Activated CD8-positive, alpha-beta T cell treated with anti-CD3 and anti-CD28 coated beads for 36 hours (primary cell): ENCODE measurements at regions not wholly inside any gene's neighbourhood (a gene's known extent, or its start where the extent isn't known, plus 50 kb on each side); places are given as distances from the start of the nearest gene placed in this dataset.
"Not testable (repeated sequence)": the region's sequence is repeated elsewhere in the genome, so short reads cannot be mapped to it uniquely, and the experiment has no call there.

Experiments
- ATAC-seq: fragments of 200-7000 bp; cut with Tn5 transposase; one replicate; pipeline ENCODE4 v1.10.0; 2021; ENCODE audit warnings: mild to moderate bottlenecking, moderate library complexity
- CTCF ChIA-PET: fragments of 350-600 bp; sonication (Branson Sonifier 250); formaldehyde crosslinking; loops from one replicate; lab custom pipeline; 2021; ENCODE audit warnings: antibody characterized with exemption; lab: Charles Lee
- POLR2A ChIA-PET: fragments of 350-600 bp; sonication (Branson Sonifier 250); formaldehyde crosslinking; loops from one replicate; lab custom pipeline; 2021; ENCODE audit warnings: antibody characterized with exemption; lab: Charles Lee
- DNase-seq: peaks from one replicate; pipeline ENCODE4 v3.0.0-alpha.2; 2020
- H3K27ac Mint-ChIP-seq: one replicate; pipeline ENCODE4 v1.8.0; 2021; ENCODE audit warnings: mild to moderate bottlenecking, mixed read lengths
- H3K27me3 Mint-ChIP-seq: one replicate; pipeline ENCODE4 v1.8.0; 2021; ENCODE audit warnings: mixed read lengths
- H3K36me3 Mint-ChIP-seq: one replicate; pipeline ENCODE4 v1.8.0; 2021; ENCODE audit warnings: low read depth, mixed read lengths
- H3K4me1 Mint-ChIP-seq: one replicate; pipeline ENCODE4 v1.8.0; 2021; ENCODE audit warnings: low read depth, mixed read lengths
- H3K4me3 Mint-ChIP-seq: one replicate; pipeline ENCODE4 v1.8.0; 2021; ENCODE audit warnings: mild to moderate bottlenecking, moderate library complexity, mixed read lengths
- H3K9me3 Mint-ChIP-seq: one replicate; pipeline ENCODE4 v1.8.0; 2021; ENCODE audit warnings: mixed read lengths
- CTCF ChIP-seq: fragments of 200-600 bp; IDR thresholded peaks from one replicate; pipeline ENCODE4 v1.8.0; 2022; ENCODE audit warnings: antibody characterized with exemption, mild to moderate bottlenecking
- intact Hi-C: fragments of 100-400 bp; cut with micrococcal nuclease; formaldehyde crosslinking; loops from one replicate; pipeline ENCODE4 v1.10.0; 2022

- Mint-ChIP-seq H3K27me3 (no peaks in the 10 kb centered on the region), H3K27ac (no peak overlapping the region), H3K4me3 (no peak overlapping the region), H3K4me1 (no peaks in the 10 kb centered on the region), H3K36me3 (no peaks in the 10 kb centered on the region), H3K9me3 (no peaks in the 10 kb centered on the region)
- TF ChIP-seq CTCF = no peak
- intact Hi-C loops = no loop called here
- ChIA-PET POLR2A (no interaction called here), CTCF (interaction anchor here (1.4 to 2.4 kb wide), 2 partner anchors 12 to 555 kb away, joined by 4 to 8 read pairs; no protein-coding TSS in a partner anchor)
- DNase-seq (no peak), ATAC-seq (no peak)
Measured at GRCh38 chr2:235105821-235106359, 154.1 kb downstream of the SH3BP4 start.

GRCh38 chr2:235106874-235107639 lies 155.2 kb downstream of the SH3BP4 start:
- Mint-ChIP-seq H3K4me1 (no peaks in the 10 kb centered on the region), H3K9me3 (no peaks in the 10 kb centered on the region), H3K27ac (no peak overlapping the region), H3K4me3 (no peak overlapping the region), H3K36me3 (no peaks in the 10 kb centered on the region), H3K27me3 (no peaks in the 10 kb centered on the region)
- intact Hi-C loops = no loop called here
- CTCF ChIA-PET = interaction anchor here (0.7 to 2.4 kb wide), 6 partner anchors 11 to 562 kb away, joined by 3 to 8 read pairs (median 4); no protein-coding TSS in a partner anchor
- TF ChIP-seq CTCF = peak; percentile 35
- ATAC-seq (no peak), DNase-seq (peak; percentile 49)
- POLR2A ChIA-PET = no interaction called here

GRCh38 chr2:235107640-235107951 lies 155.8 kb downstream of the SH3BP4 start:
- ChIA-PET CTCF (interaction anchor here (0.7 to 2.4 kb wide), 5 partner anchors 10 to 563 kb away, joined by 3 to 8 read pairs (median 3); no protein-coding TSS in a partner anchor), POLR2A (no interaction called here)
- ATAC-seq = no peak
- Mint-ChIP-seq H3K4me1 (no peaks in the 10 kb centered on the region), H3K9me3 (no peaks in the 10 kb centered on the region), H3K36me3 (no peaks in the 10 kb centered on the region), H3K27me3 (peaks cover under 1% of the 10 kb centered on the region), H3K27ac (no peak overlapping the region), H3K4me3 (no peak overlapping the region)
- DNase-seq = no peak
- intact Hi-C loops = no loop called here
- TF ChIP-seq CTCF = no peak

- ATAC-seq, H3K9me3 Mint-ChIP-seq, H3K4me1 Mint-ChIP-seq, H3K4me3 Mint-ChIP-seq, DNase-seq, H3K36me3 Mint-ChIP-seq, H3K27ac Mint-ChIP-seq, POLR2A ChIA-PET, H3K27me3 Mint-ChIP-seq, CTCF ChIA-PET, intact Hi-C loops: not testable (repeated sequence)
Measured at GRCh38 chr2:235109561-235109960, 157.7 kb downstream of the SH3BP4 start.

GRCh38 chr2:235112365-235112764 lies 160.5 kb downstream of the SH3BP4 start:
- ChIA-PET POLR2A (no interaction called here), CTCF (no interaction called here)
- Mint-ChIP-seq H3K9me3 (no peaks in the 10 kb centered on the region), H3K4me3 (no peak overlapping the region), H3K36me3 (no peaks in the 10 kb centered on the region), H3K27me3 (peaks cover 9% of the 10 kb centered on the region), H3K4me1 (no peaks in the 10 kb centered on the region), H3K27ac (no peak overlapping the region)
- DNase-seq (no peak), ATAC-seq (no peak)
- intact Hi-C loops = loop anchor here (5.0 kb wide), 1 partner anchor 560 kb away; no protein-coding TSS in a partner anchor
- TF ChIP-seq CTCF = no peak
